HepG2 (cell line): ENCODE measurements at regions not wholly inside any gene's neighbourhood (a gene's known extent, or its start where the extent isn't known, plus 50 kb on each side); places are given as distances from the start of the nearest gene placed in this dataset.
A peak's percentile ranks its signal among the peaks of the same experiment; 100 is the strongest.

Experiments used
- ETV5 ChIP-seq: IDR thresholded peaks from 2 replicates; pipeline ENCODE4 v1.6.1; 2018; ENCODE audit warnings: missing biosample characterization, missing genetic modification reagents, inconsistent platforms, borderline replicate concordance
- KAT8 ChIP-seq: IDR thresholded peaks from 2 replicates; pipeline ENCODE4 v1.6.1; 2016; ENCODE audit warnings: missing genetic modification reagents, missing compliant biosample characterization
- PHF20 ChIP-seq: sonication (generic); formaldehyde crosslinking; IDR thresholded peaks from 2 replicates; pipeline ENCODE4 v1.5.0; 2020; ENCODE audit warnings: mild to moderate bottlenecking, missing genetic modification reagents
- RXRB ChIP-seq: IDR thresholded peaks from 2 replicates; pipeline ENCODE4 v1.6.1; 2016; ENCODE audit warnings: borderline replicate concordance, missing genetic modification reagents, missing compliant biosample characterization
- SYNCRIP ChIP-seq: fragments of 200-400 bp; formaldehyde crosslinking; IDR thresholded peaks from 2 replicates; pipeline ENCODE4 v1.6.1; 2018; ENCODE audit warnings: mild to moderate bottlenecking, low read depth, low read length; ENCODE audit not compliant: insufficient read depth
- ZBTB43 ChIP-seq: sonication (generic); formaldehyde crosslinking; conservative IDR thresholded peaks from 2 replicates; pipeline ENCODE4 v1.4.0; 2020; ENCODE audit warnings: missing genetic modification reagents
- ZNF121 ChIP-seq: sonication (generic); formaldehyde crosslinking; IDR thresholded peaks from 2 replicates; pipeline ENCODE4 v1.5.0; 2020; ENCODE audit warnings: mild to moderate bottlenecking, missing genetic modification reagents
- ZNF619 ChIP-seq: sonication (generic); formaldehyde crosslinking; IDR thresholded peaks from 2 replicates; pipeline ENCODE4 v1.4.0; 2020; ENCODE audit warnings: mild to moderate bottlenecking, missing genetic modification reagents
- ZNF891 ChIP-seq: sonication (generic); formaldehyde crosslinking; IDR thresholded peaks from 2 replicates; pipeline ENCODE4 v1.5.0; 2020; ENCODE audit warnings: mild to moderate bottlenecking, missing genetic modification reagents
- TF ChIP-seq, protein P1 (sequence below): sonication (generic); formaldehyde crosslinking; conservative IDR thresholded peaks from 2 replicates; pipeline ENCODE4 v1.4.0; 2020; ENCODE audit warnings: mild to moderate bottlenecking, missing genetic modification reagents, moderate library complexity
- TF ChIP-seq, protein P2 (sequence below): sonication (generic); formaldehyde crosslinking; IDR thresholded peaks from 2 replicates; pipeline ENCODE4 v1.8.0; 2022; ENCODE audit warnings: low read depth, missing genetic modification reagents
- TF ChIP-seq, protein P3 (sequence below): sonication (generic); formaldehyde crosslinking; IDR thresholded peaks from 2 replicates; pipeline ENCODE4 v1.8.1; 2023; ENCODE audit warnings: mild to moderate bottlenecking, moderate library complexity, missing genetic modification reagents
- TF ChIP-seq, protein P4 (sequence below): sonication (generic); formaldehyde crosslinking; IDR thresholded peaks from one replicate; pipeline ENCODE4 v1.5.1; 2020; ENCODE audit warnings: mild to moderate bottlenecking, missing genetic modification reagents; ENCODE audit errors: not compliant biosample characterization

DNA sequence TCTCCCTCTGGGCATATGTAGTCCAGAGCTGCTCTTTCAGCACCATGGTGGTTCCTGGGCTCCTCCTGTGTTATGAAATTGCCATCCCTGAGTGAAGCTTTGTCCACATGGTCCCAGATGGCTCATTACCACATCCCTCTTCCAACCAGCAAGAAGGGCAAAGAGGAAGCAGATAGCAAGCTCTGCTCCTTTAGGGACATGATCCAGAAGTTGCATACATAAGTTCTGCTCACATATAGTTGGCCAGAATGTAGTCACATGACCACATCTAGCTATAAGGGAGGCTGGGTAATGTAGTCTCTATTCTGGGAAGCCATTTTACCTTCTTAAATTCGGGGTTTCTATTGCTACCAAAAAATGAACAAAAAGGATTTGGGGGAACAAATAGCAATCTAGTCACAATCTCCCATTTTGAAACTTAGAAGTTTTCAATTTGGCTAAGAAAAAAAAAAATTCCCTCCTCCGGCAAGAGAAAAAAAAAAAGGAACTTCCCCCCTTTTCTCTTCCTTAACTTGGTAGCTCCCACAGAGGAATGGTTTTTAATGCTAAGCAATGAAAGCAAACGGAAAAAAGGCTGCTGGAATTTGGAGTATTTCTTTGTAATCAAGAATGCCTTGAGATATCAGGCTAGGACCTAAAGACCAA lies 88.2 kb upstream of the USP9X start (continued):
- TF ChIP-seq ETV5 (CRISPR knock-in tag) (no peak), KAT8 (CRISPR knock-in tag) (peak; percentile 68; the same call in 1 of the 2 replicates), RXRB (CRISPR knock-in tag) (no peak), SYNCRIP (no peak), ZNF891 (no peak), PHF20 (no peak), ZNF121 (CRISPR knock-in tag) (no peak), ZNF619 (CRISPR knock-in tag) (no peak), ZBTB43 (CRISPR knock-in tag) (no peak)
- TF ChIP-seq, protein P1, sequence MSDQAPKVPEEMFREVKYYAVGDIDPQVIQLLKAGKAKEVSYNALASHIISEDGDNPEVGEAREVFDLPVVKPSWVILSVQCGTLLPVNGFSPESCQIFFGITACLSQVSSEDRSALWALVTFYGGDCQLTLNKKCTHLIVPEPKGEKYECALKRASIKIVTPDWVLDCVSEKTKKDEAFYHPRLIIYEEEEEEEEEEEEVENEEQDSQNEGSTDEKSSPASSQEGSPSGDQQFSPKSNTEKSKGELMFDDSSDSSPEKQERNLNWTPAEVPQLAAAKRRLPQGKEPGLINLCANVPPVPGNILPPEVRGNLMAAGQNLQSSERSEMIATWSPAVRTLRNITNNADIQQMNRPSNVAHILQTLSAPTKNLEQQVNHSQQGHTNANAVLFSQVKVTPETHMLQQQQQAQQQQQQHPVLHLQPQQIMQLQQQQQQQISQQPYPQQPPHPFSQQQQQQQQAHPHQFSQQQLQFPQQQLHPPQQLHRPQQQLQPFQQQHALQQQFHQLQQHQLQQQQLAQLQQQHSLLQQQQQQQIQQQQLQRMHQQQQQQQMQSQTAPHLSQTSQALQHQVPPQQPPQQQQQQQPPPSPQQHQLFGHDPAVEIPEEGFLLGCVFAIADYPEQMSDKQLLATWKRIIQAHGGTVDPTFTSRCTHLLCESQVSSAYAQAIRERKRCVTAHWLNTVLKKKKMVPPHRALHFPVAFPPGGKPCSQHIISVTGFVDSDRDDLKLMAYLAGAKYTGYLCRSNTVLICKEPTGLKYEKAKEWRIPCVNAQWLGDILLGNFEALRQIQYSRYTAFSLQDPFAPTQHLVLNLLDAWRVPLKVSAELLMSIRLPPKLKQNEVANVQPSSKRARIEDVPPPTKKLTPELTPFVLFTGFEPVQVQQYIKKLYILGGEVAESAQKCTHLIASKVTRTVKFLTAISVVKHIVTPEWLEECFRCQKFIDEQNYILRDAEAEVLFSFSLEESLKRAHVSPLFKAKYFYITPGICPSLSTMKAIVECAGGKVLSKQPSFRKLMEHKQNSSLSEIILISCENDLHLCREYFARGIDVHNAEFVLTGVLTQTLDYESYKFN (CRISPR knock-in tag): no peak
- TF ChIP-seq, protein P2, sequence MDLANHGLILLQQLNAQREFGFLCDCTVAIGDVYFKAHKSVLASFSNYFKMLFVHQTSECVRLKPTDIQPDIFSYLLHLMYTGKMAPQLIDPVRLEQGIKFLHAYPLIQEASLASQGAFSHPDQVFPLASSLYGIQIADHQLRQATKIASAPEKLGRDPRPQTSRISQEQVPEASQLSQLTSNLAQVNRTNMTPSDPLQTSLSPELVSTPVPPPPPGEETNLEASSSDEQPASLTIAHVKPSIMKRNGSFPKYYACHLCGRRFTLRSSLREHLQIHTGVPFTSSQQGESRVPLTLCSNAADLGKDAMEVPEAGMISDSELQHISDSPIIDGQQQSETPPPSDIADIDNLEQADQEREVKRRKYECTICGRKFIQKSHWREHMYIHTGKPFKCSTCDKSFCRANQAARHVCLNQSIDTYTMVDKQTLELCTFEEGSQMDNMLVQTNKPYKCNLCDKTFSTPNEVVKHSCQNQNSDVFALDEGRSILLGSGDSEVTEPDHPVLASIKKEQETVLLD (CRISPR knock-in tag): no peak
- TF ChIP-seq, protein P3, sequence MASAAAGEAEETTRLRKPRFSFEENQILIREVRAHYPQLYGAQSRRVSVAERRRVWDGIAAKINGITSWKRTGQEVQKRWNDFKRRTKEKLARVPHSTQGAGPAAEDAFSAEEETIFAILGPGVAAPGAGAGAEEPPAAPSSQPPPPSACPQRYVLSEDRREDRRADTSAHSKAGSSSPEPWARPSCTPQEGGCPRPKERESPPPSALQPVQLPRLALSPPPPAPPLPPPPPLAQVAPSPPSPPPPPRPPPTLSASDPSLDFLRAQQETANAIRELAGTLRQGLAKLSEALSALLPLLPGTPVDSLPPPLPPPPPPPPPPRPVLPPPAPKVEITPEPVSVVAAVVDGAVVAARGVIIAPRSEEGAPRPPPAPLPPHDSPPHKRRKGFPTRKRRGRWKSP (CRISPR knock-in tag): no peak
- TF ChIP-seq, protein P4, sequence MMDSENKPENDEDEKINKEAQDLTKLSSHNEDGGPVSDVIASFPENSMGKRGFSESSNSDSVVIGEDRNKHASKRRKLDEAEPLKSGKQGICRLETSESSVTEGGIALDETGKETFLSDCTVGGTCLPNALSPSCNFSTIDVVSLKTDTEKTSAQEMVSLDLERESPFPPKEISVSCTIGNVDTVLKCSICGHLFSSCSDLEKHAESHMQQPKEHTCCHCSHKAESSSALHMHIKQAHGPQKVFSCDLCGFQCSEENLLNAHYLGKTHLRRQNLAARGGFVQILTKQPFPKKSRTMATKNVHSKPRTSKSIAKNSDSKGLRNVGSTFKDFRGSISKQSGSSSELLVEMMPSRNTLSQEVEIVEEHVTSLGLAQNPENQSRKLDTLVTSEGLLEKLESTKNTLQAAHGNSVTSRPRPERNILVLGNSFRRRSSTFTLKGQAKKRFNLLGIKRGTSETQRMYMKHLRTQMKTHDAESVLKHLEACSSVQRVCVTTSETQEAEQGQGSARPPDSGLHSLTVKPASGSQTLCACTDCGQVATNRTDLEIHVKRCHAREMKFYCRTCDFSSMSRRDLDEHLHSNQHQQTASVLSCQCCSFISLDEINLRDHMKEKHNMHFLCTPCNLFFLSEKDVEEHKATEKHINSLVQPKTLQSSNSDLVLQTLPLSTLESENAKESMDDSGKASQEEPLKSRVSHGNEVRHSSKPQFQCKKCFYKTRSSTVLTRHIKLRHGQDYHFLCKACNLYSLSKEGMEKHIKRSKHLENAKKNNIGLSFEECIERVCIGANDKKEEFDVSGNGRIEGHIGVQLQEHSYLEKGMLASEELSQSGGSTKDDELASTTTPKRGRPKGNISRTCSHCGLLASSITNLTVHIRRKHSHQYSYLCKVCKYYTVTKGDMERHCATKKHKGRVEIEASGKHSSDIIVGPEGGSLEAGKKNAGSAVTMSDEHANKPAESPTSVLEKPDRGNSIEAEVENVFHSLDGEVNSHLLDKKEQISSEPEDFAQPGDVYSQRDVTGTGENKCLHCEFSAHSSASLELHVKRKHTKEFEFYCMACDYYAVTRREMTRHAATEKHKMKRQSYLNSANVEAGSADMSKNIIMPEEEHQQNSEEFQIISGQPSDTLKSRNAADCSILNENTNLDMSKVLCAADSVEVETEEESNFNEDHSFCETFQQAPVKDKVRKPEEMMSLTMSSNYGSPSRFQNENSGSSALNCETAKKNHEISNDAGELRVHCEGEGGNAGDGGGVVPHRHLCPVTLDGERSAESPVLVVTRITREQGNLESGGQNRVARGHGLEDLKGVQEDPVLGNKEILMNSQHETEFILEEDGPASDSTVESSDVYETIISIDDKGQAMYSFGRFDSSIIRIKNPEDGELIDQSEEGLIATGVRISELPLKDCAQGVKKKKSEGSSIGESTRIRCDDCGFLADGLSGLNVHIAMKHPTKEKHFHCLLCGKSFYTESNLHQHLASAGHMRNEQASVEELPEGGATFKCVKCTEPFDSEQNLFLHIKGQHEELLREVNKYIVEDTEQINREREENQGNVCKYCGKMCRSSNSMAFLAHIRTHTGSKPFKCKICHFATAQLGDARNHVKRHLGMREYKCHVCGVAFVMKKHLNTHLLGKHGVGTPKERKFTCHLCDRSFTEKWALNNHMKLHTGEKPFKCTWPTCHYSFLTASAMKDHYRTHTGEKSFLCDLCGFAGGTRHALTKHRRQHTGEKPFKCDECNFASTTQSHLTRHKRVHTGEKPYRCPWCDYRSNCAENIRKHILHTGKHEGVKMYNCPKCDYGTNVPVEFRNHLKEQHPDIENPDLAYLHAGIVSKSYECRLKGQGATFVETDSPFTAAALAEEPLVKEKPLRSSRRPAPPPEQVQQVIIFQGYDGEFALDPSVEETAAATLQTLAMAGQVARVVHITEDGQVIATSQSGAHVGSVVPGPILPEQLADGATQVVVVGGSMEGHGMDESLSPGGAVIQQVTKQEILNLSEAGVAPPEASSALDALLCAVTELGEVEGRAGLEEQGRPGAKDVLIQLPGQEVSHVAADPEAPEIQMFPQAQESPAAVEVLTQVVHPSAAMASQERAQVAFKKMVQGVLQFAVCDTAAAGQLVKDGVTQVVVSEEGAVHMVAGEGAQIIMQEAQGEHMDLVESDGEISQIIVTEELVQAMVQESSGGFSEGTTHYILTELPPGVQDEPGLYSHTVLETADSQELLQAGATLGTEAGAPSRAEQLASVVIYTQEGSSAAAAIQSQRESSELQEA (CRISPR knock-in tag): no peak
